NCI-H510A (cell line): ENCODE measurements at regions not wholly inside any gene's neighbourhood (a gene's known extent, or its start where the extent isn't known, plus 50 kb on each side); places are given as distances from the start of the nearest gene placed in this dataset.
"Not testable (repeated sequence)": the region's sequence is repeated elsewhere in the genome, so short reads cannot be mapped to it uniquely, and the experiment has no call there.

Experiments used
- DNase-seq: peaks from one replicate; lab custom pipeline; 2025; lab: John Stamatoyannopoulos, UW

DNA sequence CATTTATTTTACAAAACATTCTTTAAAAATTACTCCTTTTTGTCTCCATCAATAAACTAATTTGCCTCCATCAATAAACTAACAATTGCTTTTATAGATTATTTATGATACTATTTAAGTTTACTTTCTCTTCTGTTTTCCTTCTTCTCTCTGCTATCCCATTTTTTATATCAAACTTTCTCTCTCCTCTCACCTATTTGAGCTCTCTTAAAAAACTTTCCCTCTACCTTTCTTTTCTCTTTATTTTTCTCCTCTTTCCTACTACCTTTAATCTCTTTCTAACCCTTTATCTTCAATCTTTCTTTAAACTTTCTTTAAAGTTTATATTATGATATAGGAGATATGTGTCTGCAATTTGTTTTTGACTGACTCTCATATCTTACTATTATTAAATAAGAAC lies 566.4 kb downstream of the DACH1 start:
- no peak for DNase-seq

DNA sequence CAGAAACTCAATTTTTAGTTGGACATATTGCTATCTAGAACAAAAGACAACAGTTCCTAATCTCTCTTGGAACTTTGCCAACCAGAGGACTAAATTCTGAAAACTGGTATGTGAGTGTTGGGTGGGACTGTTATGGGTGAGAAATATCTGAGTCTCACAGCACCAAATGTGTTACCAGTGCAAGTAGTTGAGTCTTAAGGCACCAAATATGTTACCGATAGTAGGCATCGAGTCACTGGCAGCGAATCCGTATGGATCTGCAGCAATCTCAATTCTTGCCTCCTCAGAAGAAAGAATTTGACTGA lies 575.2 kb downstream of the DACH1 start:
- no peak for DNase-seq

DNA sequence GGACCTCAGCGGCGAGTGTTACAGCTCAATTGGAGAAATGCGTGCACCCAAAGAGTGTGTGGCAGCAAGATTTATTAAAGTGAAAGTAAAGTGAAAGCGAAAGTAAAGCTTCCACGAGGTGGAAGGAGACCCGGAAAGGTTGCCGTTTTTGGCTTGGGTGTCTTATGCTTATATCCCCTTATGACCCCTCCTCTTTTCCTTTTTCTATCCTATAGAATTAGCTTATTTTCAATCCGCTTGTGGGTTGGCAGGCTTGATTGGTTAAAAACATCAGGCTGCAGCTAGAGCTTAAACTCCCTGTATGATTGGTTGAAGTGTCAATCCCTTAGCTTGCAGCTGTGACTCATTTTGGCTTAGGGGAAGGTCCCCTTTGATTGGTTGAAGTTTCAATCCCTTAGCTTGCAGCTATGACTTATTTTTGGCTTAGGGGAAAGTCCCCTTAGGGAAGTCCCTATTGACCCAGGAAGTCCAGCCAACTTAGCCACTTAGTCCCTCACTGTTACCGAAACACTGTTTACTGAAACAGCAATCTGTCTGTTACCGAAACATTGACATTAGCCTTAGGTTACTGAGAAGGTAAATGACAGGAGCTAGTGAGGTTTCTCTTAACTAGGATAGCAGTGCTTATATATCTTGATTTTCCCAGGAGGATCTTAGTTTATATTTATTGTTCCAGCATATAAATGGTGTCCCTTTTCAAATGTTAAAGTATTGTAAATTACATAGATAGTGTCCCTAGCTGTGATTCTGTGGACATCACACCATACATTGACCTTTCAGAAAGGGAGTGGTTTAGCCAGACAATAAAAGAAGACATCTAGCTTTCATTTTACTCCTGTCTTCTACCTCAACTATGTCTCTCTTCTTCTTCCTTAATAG lies 575.8 kb downstream of the DACH1 start:
- peak; percentile 0 for DNase-seq

DNA sequence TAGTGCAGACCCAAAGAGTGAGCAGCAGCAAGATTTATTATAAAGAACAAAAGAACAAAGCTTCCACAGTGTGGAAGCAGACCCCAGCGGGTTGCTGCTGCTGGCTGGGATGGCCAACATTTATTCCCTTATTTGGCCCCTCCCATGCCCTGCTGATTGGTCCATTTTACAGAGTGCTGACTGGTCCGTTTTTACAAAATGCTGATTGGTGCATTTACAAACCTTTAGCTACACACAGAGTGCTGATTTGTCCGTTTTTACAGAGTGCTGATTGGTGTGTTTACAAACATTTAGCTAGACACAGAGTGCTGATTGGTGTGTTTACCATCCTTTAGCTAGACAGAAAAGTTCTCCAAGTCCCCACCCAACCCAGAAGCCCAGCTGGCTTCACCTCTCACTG lies 577.0 kb downstream of the DACH1 start:
- DNase-seq = not testable (repeated sequence)

- no peak for DNase-seq
Observed at GRCh38 chr13:71285700-71286099, 581.3 kb downstream of the DACH1 start.

- DNase-seq = no peak
Observed at GRCh38 chr13:71278512-71278911, 588.5 kb downstream of the DACH1 start.

DNA sequence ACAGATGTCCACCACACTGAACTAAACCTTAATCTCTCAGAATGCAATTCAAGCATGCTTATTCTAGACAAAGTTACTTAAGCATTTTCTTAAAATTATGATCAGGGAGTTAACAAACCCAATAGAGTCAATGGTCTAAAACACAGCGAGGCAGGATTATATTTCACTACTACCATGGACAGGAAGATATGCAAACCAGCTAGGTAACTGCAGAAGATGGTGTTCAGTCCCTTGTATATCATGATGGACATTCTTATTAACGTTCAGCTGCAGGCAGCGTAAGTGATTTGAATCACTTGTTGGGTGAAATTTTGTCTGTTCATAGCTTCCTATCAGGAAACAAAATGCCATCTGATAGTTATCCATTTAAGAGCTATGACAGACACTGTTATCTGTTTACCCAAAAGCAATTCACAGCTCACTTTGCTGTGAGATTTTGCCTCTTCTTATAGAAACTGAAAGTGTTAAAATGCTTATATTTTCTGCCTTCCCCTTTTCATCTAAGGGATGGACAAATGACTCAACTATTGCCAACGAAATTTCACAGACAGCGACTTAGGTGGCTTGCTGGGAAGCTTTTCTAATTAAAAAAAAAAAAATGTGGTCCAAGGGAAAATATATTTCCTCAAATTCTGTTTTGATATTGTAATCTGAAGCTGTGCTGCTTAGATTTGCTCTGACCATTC lies 591.9 kb downstream of the DACH1 start:
- DNase-seq = no peak

DNA sequence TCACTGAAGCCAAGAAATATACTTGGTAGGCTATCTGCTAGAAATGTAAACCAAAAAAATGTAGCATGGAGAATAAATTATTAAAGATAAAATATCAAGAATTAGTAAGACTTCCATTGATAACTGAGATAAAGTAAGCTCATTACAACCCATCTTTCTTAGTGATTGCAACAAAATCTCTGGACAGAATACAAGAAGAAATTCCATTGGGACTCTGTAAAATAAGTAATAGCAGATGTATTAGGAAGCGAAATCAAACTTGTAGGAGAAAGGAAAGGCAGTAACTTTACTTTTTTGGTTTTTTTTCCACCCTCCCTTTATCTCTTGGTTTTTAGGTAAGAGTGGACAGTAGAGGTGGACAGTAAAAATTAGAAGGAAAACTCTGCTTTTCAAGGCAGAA lies 605.7 kb downstream of the DACH1 start:
- no peak for DNase-seq

GRCh38 chr13:71260246-71260645 lies 606.8 kb downstream of the DACH1 start:
- no peak for DNase-seq

- DNase-seq = no peak
Observed at GRCh38 chr13:71255633-71256032, 611.4 kb downstream of the DACH1 start.

DNA sequence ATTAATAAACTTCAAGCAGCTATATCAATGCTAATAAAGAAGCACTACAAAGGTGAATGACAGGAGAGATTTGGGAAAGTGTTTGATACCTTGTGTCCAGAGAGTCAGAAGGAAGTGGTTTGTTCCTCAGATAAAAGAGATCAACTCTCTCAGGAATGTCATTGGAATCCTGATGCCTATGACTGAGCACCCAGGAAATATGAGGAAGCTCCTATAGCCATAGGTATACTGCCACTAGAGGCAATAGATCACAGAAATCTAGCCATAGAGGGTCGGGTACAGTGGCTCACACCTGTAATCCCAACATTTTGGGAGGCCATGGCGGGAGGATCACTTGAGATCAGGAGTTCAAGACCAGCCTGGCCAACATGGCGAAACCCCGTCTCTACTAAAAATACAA lies 612.6 kb downstream of the DACH1 start:
- DNase-seq = no peak

DNA sequence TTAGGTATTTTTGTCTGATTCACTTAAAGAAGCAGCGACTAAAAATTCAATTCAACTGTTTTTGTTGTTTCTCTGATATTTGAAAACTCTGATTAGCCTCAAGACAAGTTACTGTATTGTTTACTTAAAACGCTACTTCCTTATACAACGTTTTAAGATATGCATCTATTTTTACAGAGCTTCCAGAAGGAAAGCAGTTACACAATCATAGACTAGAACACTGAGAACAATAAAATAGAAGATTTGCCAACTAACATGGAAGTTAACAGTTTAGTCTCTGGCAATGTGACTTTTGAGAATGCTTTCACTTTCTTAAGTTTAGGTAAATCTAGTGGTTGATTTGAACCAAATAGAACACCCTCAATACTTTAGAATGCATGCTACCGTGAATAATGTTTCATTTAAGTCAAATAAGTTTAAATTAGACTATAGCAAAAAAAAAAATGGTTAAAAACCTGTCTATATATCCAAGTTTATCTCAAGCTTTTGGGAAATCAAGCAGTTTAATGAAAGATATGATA lies 614.8 kb downstream of the DACH1 start:
- no peak for DNase-seq

- no peak for DNase-seq
Observed at GRCh38 chr13:71251292-71251951, 615.6 kb downstream of the DACH1 start.

DNA sequence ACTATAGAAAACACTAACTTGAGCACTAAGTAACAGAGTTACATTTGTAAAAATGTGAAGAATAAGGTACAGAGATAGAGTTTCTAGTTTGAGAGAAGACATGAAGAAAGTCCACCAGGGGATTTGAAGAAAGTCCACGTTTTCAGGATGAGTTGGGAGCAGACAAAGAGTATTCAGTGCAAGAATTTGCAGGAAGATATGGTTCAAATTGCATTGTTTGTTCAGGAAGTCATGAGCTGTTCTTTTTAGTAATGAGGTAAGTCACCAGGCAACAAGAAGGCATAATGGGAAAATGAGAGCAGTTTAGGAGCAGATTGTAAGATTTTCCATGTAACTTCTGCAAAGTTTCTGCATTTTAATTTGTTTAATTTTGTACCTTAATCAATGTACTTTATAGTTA lies 618.0 kb downstream of the DACH1 start:
- DNase-seq = no peak

- DNase-seq = no peak
Observed at GRCh38 chr13:71244161-71244560, 622.8 kb downstream of the DACH1 start.

DNA sequence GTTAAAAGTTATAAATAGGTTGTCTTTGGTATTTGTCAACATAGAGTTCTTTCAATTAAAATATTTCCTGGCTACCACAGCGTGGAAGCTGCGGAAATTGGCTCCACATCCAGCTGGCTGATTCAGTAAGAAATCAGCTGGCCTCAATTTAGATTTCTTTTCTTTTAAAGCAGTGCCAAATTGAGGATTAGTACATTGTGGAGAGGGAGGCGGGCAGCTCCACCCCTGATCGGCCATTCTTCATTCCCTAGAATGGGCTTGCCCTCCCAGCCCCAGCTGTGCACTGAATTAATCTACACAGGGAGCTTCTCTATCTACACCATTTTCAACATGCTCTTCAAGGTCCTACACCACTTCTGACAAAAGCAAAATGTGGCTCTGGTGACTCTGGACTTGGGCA lies 624.8 kb downstream of the DACH1 start:
- no peak for DNase-seq

DNA sequence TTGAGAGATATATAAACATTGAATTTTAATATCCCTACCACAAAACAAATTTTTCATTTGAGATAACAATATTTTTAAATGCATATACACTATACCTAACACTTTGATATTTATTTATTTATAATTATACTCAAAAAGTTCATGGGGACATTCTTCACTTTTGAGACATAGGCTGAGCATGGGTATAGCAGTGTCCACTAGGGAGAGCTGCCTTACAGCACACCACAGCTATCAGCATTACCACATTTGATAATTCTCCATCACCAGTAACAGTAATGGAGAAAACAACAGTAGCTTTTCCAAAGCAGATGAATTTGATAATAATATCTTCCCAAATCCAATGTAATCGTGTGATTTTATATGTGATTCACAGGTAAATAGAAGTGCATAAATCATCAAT lies 626.1 kb downstream of the DACH1 start:
- DNase-seq = no peak

DNA sequence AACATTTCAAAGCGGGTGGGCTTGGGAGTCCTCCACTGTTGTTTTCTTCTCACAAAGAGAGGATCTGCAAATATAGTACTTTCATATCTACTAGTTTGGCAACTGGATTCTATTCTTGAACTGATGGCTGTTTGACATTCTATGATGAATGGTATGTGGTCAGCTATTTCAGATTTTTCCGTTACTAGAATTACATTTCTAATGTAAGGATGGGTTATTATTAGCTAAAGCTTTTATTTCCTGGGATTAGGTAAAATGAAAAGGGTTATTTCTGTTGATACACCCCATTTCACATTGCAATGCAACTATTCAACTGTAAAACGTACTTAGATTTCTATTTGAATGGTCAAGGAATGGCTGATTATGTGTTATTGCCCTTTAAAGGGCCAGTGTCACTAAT lies 629.7 kb downstream of the DACH1 start:
- no peak for DNase-seq

GRCh38 chr13:71219698-71220415 lies 647.1 kb downstream of the DACH1 start:
- no peak for DNase-seq

- DNase-seq = no peak
Observed at GRCh38 chr13:71218960-71219359, 648.0 kb downstream of the DACH1 start.

DNA sequence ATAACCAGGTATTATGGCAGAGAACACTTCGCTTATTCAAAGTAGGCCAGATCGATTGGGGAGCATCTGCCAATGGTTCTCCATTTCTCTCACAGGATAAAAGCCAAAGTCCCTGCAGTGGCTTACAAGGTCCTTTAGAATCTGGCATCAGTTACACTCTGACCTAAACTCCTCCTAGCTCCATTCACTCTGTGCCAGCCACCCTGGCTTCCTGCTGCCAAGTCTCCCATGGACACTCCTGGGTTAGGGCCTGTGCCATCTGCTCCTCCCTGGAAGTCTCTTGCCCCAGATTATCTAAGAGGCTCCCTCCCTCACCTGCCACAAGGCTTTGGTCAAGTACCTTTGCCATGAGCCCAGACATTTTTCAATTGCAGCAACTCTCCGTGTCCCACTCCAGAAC lies 649.2 kb downstream of the DACH1 start:
- no peak for DNase-seq

DNA sequence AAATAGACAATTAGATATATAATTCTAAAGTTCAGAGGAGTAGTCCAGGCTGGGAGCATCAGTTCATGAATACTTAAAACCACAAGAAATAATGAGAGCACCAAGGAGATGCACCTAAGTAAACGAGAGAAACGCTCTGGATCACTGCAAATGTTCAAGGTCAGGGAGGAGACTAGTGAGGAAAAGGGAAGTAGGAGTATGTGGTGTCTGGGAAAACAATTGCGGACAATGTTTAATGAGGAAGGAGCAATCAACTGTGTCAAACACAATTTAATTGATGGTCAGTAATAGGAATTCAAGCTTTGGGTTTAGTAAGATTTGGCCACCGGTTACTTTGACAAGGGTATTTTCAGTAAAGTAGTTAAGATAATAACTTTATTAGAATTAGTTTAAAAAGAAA lies 652.2 kb downstream of the DACH1 start:
- DNase-seq = no peak
